ENCODE measurements at regions not wholly inside any gene's neighbourhood (a gene's known extent, or its start where the extent isn't known, plus 50 kb on each side); places are given as distances from the start of the nearest gene placed in this dataset.

DNA sequence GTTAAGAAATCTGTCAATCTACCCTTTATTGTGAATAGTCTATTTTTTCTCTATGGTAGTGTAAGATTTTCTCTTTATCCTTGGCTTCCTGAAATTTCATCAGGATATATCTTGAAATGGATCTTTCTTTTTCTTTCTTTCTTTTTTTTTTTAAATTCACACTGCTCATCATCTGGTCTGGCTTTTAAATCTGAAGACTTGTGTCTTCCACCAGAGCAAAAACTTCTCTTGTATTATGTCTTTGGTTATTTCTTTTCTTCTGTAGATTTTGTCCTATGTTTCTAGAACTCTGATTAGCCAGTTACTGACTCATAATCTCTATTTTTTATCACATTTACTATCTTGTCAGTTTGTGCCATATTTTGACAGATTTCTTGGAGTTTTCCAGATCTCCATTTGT is 133.8 kb upstream of the LMO4 start:
- TF ChIP-seq EZH2phosphoT487 (IDR thresholded peaks at IDR 0.05; ENCODE audit: unreplicated experiment) (no peak), POLR2AphosphoS5 (IDR thresholded peaks at IDR 0.05; ENCODE audit: low read depth) (no peak), CREB1 (CRISPR knock-in tag; IDR thresholded peaks at IDR 0.05; ENCODE audit: low read depth) (no peak), ZNF331 (CRISPR knock-in tag; IDR thresholded peaks at IDR 0.05; ENCODE audit: low read depth) (no peak), EZH2 (IDR thresholded peaks at IDR 0.05; ENCODE audit: low read depth, unreplicated experiment) (no peak), JUNB (IDR thresholded peaks at IDR 0.05; ENCODE audit: unreplicated experiment) (no peak)
- TF ChIP-seq, protein P1, sequence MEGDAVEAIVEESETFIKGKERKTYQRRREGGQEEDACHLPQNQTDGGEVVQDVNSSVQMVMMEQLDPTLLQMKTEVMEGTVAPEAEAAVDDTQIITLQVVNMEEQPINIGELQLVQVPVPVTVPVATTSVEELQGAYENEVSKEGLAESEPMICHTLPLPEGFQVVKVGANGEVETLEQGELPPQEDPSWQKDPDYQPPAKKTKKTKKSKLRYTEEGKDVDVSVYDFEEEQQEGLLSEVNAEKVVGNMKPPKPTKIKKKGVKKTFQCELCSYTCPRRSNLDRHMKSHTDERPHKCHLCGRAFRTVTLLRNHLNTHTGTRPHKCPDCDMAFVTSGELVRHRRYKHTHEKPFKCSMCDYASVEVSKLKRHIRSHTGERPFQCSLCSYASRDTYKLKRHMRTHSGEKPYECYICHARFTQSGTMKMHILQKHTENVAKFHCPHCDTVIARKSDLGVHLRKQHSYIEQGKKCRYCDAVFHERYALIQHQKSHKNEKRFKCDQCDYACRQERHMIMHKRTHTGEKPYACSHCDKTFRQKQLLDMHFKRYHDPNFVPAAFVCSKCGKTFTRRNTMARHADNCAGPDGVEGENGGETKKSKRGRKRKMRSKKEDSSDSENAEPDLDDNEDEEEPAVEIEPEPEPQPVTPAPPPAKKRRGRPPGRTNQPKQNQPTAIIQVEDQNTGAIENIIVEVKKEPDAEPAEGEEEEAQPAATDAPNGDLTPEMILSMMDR (conservative IDR thresholded peaks at IDR 0.05; ENCODE audit: low read depth in 2 of 2) = no peak
- TF ChIP-seq, protein P2, sequence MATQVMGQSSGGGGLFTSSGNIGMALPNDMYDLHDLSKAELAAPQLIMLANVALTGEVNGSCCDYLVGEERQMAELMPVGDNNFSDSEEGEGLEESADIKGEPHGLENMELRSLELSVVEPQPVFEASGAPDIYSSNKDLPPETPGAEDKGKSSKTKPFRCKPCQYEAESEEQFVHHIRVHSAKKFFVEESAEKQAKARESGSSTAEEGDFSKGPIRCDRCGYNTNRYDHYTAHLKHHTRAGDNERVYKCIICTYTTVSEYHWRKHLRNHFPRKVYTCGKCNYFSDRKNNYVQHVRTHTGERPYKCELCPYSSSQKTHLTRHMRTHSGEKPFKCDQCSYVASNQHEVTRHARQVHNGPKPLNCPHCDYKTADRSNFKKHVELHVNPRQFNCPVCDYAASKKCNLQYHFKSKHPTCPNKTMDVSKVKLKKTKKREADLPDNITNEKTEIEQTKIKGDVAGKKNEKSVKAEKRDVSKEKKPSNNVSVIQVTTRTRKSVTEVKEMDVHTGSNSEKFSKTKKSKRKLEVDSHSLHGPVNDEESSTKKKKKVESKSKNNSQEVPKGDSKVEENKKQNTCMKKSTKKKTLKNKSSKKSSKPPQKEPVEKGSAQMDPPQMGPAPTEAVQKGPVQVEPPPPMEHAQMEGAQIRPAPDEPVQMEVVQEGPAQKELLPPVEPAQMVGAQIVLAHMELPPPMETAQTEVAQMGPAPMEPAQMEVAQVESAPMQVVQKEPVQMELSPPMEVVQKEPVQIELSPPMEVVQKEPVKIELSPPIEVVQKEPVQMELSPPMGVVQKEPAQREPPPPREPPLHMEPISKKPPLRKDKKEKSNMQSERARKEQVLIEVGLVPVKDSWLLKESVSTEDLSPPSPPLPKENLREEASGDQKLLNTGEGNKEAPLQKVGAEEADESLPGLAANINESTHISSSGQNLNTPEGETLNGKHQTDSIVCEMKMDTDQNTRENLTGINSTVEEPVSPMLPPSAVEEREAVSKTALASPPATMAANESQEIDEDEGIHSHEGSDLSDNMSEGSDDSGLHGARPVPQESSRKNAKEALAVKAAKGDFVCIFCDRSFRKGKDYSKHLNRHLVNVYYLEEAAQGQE (IDR thresholded peaks at IDR 0.05; ENCODE audit: unreplicated experiment) = no peak
- TF ChIP-seq, protein P3, sequence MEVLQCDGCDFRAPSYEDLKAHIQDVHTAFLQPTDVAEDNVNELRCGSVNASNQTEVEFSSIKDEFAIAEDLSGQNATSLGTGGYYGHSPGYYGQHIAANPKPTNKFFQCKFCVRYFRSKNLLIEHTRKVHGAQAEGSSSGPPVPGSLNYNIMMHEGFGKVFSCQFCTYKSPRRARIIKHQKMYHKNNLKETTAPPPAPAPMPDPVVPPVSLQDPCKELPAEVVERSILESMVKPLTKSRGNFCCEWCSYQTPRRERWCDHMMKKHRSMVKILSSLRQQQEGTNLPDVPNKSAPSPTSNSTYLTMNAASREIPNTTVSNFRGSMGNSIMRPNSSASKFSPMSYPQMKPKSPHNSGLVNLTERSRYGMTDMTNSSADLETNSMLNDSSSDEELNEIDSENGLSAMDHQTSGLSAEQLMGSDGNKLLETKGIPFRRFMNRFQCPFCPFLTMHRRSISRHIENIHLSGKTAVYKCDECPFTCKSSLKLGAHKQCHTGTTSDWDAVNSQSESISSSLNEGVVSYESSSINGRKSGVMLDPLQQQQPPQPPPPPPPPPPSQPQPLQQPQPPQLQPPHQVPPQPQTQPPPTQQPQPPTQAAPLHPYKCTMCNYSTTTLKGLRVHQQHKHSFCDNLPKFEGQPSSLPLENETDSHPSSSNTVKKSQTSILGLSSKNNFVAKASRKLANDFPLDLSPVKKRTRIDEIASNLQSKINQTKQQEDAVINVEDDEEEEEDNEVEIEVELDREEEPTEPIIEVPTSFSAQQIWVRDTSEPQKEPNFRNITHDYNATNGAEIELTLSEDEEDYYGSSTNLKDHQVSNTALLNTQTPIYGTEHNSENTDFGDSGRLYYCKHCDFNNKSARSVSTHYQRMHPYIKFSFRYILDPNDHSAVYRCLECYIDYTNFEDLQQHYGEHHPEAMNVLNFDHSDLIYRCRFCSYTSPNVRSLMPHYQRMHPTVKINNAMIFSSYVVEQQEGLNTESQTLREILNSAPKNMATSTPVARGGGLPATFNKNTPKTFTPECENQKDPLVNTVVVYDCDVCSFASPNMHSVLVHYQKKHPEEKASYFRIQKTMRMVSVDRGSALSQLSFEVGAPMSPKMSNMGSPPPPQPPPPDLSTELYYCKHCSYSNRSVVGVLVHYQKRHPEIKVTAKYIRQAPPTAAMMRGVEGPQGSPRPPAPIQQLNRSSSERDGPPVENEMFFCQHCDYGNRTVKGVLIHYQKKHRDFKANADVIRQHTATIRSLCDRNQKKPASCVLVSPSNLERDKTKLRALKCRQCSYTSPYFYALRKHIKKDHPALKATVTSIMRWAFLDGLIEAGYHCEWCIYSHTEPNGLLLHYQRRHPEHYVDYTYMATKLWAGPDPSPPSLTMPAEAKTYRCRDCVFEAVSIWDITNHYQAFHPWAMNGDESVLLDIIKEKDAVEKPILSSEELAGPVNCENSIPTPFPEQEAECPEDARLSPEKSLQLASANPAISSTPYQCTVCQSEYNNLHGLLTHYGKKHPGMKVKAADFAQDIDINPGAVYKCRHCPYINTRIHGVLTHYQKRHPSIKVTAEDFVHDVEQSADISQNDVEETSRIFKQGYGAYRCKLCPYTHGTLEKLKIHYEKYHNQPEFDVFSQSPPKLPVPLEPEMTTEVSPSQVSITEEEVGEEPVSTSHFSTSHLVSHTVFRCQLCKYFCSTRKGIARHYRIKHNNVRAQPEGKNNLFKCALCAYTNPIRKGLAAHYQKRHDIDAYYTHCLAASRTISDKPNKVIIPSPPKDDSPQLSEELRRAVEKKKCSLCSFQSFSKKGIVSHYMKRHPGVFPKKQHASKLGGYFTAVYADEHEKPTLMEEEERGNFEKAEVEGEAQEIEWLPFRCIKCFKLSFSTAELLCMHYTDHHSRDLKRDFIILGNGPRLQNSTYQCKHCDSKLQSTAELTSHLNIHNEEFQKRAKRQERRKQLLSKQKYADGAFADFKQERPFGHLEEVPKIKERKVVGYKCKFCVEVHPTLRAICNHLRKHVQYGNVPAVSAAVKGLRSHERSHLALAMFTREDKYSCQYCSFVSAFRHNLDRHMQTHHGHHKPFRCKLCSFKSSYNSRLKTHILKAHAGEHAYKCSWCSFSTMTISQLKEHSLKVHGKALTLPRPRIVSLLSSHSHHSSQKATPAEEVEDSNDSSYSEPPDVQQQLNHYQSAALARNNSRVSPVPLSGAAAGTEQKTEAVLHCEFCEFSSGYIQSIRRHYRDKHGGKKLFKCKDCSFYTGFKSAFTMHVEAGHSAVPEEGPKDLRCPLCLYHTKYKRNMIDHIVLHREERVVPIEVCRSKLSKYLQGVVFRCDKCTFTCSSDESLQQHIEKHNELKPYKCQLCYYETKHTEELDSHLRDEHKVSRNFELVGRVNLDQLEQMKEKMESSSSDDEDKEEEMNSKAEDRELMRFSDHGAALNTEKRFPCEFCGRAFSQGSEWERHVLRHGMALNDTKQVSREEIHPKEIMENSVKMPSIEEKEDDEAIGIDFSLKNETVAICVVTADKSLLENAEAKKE (CRISPR knock-in tag; IDR thresholded peaks at IDR 0.05) = no peak
- TF ChIP-seq, protein P4, sequence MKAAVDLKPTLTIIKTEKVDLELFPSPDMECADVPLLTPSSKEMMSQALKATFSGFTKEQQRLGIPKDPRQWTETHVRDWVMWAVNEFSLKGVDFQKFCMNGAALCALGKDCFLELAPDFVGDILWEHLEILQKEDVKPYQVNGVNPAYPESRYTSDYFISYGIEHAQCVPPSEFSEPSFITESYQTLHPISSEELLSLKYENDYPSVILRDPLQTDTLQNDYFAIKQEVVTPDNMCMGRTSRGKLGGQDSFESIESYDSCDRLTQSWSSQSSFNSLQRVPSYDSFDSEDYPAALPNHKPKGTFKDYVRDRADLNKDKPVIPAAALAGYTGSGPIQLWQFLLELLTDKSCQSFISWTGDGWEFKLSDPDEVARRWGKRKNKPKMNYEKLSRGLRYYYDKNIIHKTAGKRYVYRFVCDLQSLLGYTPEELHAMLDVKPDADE (IDR thresholded peaks at IDR 0.05) = no peak

Data from GM23338 (cell line).